Gastroesophageal sphincter (tissue), 4 donors: ENCODE measurements at regions not wholly inside any gene's neighbourhood (a gene's known extent, or its start where the extent isn't known, plus 50 kb on each side); places are given as distances from the start of the nearest gene placed in this dataset.

Experiments used
- ATAC-seq: fragments of 150-250 bp; one replicate; pipeline ENCODE4 v1.9.1; 2016; ENCODE audit warnings: mild to moderate bottlenecking, moderate library complexity
- H3K27ac ChIP-seq, 4 donors: fragments of 200-600 bp; sonication (generic) in 3 of 4; 1 replicate in 3 of 4; 2 replicates in 1 of 4; pipeline ENCODE4 v1.5.1; 2016 to 2019
- H3K27me3 ChIP-seq: fragments of 200-600 bp; sonication (generic); one replicate; pipeline ENCODE4 v1.5.1; 2019
- H3K36me3 ChIP-seq, 2 donors: fragments of 200-600 bp; sonication (generic); one replicate each; pipeline ENCODE4 v1.5.1; 2019; ENCODE audit warnings: control low read depth in 1 of 2
- H3K4me1 ChIP-seq, 3 donors: fragments of 200-600 bp; sonication (generic); 1 replicate in 2 of 3; 2 replicates in 1 of 3; pipeline ENCODE4 v1.5.1; 2016 to 2019; ENCODE audit warnings: control low read depth in 2 of 3
- H3K4me3 ChIP-seq, 2 donors: fragments of 200-600 bp; sonication (generic); one replicate each; pipeline ENCODE4 v1.5.1; 2019; ENCODE audit warnings: mild to moderate bottlenecking in 1 of 2, moderate library complexity in 1 of 2
- H3K9me3 ChIP-seq, 3 donors: fragments of 200-600 bp; sonication (generic); one replicate each; pipeline ENCODE4 v1.5.1; 2017 to 2019; ENCODE audit warnings: control low read depth in 2 of 3
- CTCF ChIP-seq, 4 experiments: fragments of 200-600 bp in 2 of 4; fragments of 450-650 bp in 2 of 4; sonication (generic) in 1 of 4; IDR thresholded peaks; one replicate each; pipeline ENCODE4 v1.5.1; 2017 to 2019; ENCODE audit warnings: antibody characterized with exemption in 4 of 4, mild to moderate bottlenecking in 2 of 4, moderate library complexity in 2 of 4
- EP300 ChIP-seq: sonication (generic); formaldehyde crosslinking; IDR thresholded peaks from one replicate; pipeline ENCODE4 v1.6.1; 2017; ENCODE audit warnings: antibody characterized with exemption, mild to moderate bottlenecking
- POLR2A ChIP-seq, 2 donors: fragments of 450-650 bp; IDR thresholded peaks; one replicate each; pipeline ENCODE4 v1.6.1; 2017; ENCODE audit warnings: antibody characterized with exemption in 2 of 2, mild to moderate bottlenecking in 2 of 2, moderate library complexity in 1 of 2
- POLR2AphosphoS5 ChIP-seq: sonication (generic); formaldehyde crosslinking; IDR thresholded peaks from one replicate; pipeline ENCODE4 v1.6.1; 2017; ENCODE audit warnings: antibody characterized with exemption
- WGBS, 2 donors: methylation state at CpG; one replicate each; pipeline ENCODE4 v1.1.5; 2018; ENCODE audit warnings: low coverage in 1 of 2; 5-methylcytosine and 5-hydroxymethylcytosine counted together

- Histone ChIP-seq H3K27ac (no peak overlapping the region), H3K27me3 (no peaks in the 10 kb centered on the region), H3K36me3 (no peaks in the 10 kb centered on the region), H3K9me3 (no peaks in the 10 kb centered on the region), H3K4me3 (no peak overlapping the region), H3K4me1 (no peaks in the 10 kb centered on the region)
- no peak for ATAC-seq
- no peak for TF ChIP-seq POLR2A (IDR thresholded peaks at IDR 0.05)
- no peak for TF ChIP-seq CTCF (IDR thresholded peaks at IDR 0.05)
- TF ChIP-seq EP300, result no peak
- no peak for TF ChIP-seq POLR2AphosphoS5
- WGBS, 2 donors, result 87 to 100% methylated on average over 3 of the region's 3 CpGs
Measured at GRCh38 chr2:21260311-21260710, 136.5 kb downstream of the TDRD15 start.

- no peaks in the 10 kb centered on the region for H3K9me3 ChIP-seq
- H3K4me1 ChIP-seq, result no peaks in the 10 kb centered on the region
- H3K4me3 ChIP-seq, result no peak overlapping the region
- WGBS, 2 donors, result 51 to 58% methylated on average over 2 to 5 of the region's 6 CpGs
- no peaks in the 10 kb centered on the region for H3K36me3 ChIP-seq
- ATAC-seq, result no peak
- H3K27me3 ChIP-seq, result no peaks in the 10 kb centered on the region
- no peak overlapping the region for H3K27ac ChIP-seq
- TF ChIP-seq POLR2AphosphoS5 (no peak), CTCF (IDR thresholded peaks at IDR 0.05) (no peak), EP300 (no peak), POLR2A (IDR thresholded peaks at IDR 0.05) (no peak)
Measured at GRCh38 chr2:21261591-21261990, 137.8 kb downstream of the TDRD15 start.

- peaks cover 0 to 4% (median 0%) of the 10 kb centered on the region in 3 donors for H3K4me1 ChIP-seq
- no peaks in the 10 kb centered on the region for H3K27me3 ChIP-seq
- no peak overlapping the region for H3K4me3 ChIP-seq
- TF ChIP-seq POLR2AphosphoS5 (no peak), POLR2A (IDR thresholded peaks at IDR 0.05) (no peak), CTCF (IDR thresholded peaks at IDR 0.05) (no peak), EP300 (no peak)
- no peak for ATAC-seq
- no peak overlapping the region for H3K27ac ChIP-seq
- no peaks in the 10 kb centered on the region for H3K36me3 ChIP-seq
- H3K9me3 ChIP-seq, result no peaks in the 10 kb centered on the region
- 56% methylated on average over 2 of the region's 2 CpGs; no CpG with 5 or more reads in 1 of the 2 donors for WGBS, 2 donors
Measured at GRCh38 chr2:21262426-21262940, 138.7 kb downstream of the TDRD15 start.

GRCh38 chr2:21263622-21264021 is 139.9 kb downstream of the TDRD15 start:
- Histone ChIP-seq H3K27ac (no peak overlapping the region), H3K4me1 (peaks cover 0 to 4% (median 0%) of the 10 kb centered on the region in 3 donors), H3K9me3 (no peaks in the 10 kb centered on the region), H3K4me3 (no peak overlapping the region), H3K27me3 (no peaks in the 10 kb centered on the region), H3K36me3 (no peaks in the 10 kb centered on the region)
- ATAC-seq, result no peak
- WGBS, 2 donors, result 90 to 100% methylated on average over 1 of the region's 3 CpGs
- no peak for TF ChIP-seq POLR2A (IDR thresholded peaks at IDR 0.05)
- TF ChIP-seq EP300, result no peak
- TF ChIP-seq CTCF (IDR thresholded peaks at IDR 0.05), result no peak
- no peak for TF ChIP-seq POLR2AphosphoS5

GRCh38 chr2:21265752-21266151 is 142.0 kb downstream of the TDRD15 start:
- WGBS, 2 donors, result 80 to 89% methylated on average over 1 to 3 of the region's 3 CpGs
- no peaks in the 10 kb centered on the region for H3K27me3 ChIP-seq
- ATAC-seq, result no peak
- peaks cover 0 to 15% (median 3%) of the 10 kb centered on the region in 3 donors for H3K4me1 ChIP-seq
- TF ChIP-seq POLR2AphosphoS5, result no peak
- TF ChIP-seq CTCF (IDR thresholded peaks at IDR 0.05), result no peak
- no peak for TF ChIP-seq POLR2A (IDR thresholded peaks at IDR 0.05)
- TF ChIP-seq EP300, result no peak
- no peak overlapping the region for H3K27ac ChIP-seq
- H3K36me3 ChIP-seq, result no peaks in the 10 kb centered on the region
- H3K9me3 ChIP-seq, result no peaks in the 10 kb centered on the region
- H3K4me3 ChIP-seq, result no peak overlapping the region
